ENCODE measurements at regions not wholly inside any gene's neighbourhood (a gene's known extent, or its start where the extent isn't known, plus 50 kb on each side); places are given as distances from the start of the nearest gene placed in this dataset.

- intact Hi-C loops (cut with DNase I; ENCODE audit: low total_unique reads) = no loop called here
- 15 to 20% methylated on average over 1 of the region's 1 CpG for WGBS, 2 donors
- TF ChIP-seq POLR2A (IDR thresholded peaks at IDR 0.05) (no peak), CTCF (IDR thresholded peaks at IDR 0.05) (no peak)
- no peak overlapping the region for H3K4me3 ChIP-seq (ENCODE audit: low read depth, poor library complexity, severe bottlenecking)
- DNase-seq (ENCODE audit: low spot score in 2 of 2) = no peak
Measured at GRCh38 chr5:86974955-86975354, 292.7 kb upstream of the RASA1 start.

GRCh38 chr5:86977190-86977589 is 290.5 kb upstream of the RASA1 start:
- H3K4me3 ChIP-seq (ENCODE audit: low read depth, poor library complexity, severe bottlenecking) = no peak overlapping the region
- TF ChIP-seq CTCF (IDR thresholded peaks at IDR 0.05) = no peak
- TF ChIP-seq POLR2A (IDR thresholded peaks at IDR 0.05) = no peak
- DNase-seq (ENCODE audit: low spot score in 2 of 2) = peak in 1 of 2 donors; percentile 19
- 30% methylated on average over 3 of the region's 3 CpGs for WGBS, 2 donors
- intact Hi-C loops (cut with DNase I; ENCODE audit: low total_unique reads) = no loop called here

GRCh38 chr5:86977808-86978207 is 289.9 kb upstream of the RASA1 start:
- no peak overlapping the region for H3K4me3 ChIP-seq (ENCODE audit: low read depth, poor library complexity, severe bottlenecking)
- WGBS, 2 donors = 87 to 91% methylated on average over 5 of the region's 5 CpGs
- no peak for DNase-seq (ENCODE audit: low spot score in 2 of 2)
- intact Hi-C loops (cut with DNase I; ENCODE audit: low total_unique reads) = no loop called here
- no peak for TF ChIP-seq CTCF (IDR thresholded peaks at IDR 0.05)
- TF ChIP-seq POLR2A (IDR thresholded peaks at IDR 0.05) = no peak

- 61 to 68% methylated on average over 8 of the region's 8 CpGs for WGBS, 2 donors
- TF ChIP-seq POLR2A (IDR thresholded peaks at IDR 0.05) = no peak
- TF ChIP-seq CTCF (IDR thresholded peaks at IDR 0.05) = no peak
- no peak for DNase-seq (ENCODE audit: low spot score in 2 of 2)
Measured at GRCh38 chr5:86979811-86980411, 287.8 kb upstream of the RASA1 start.

GRCh38 chr5:86981898-86982297 is 285.8 kb upstream of the RASA1 start:
- no peak for DNase-seq (ENCODE audit: low spot score in 2 of 2)
- H3K4me3 ChIP-seq (ENCODE audit: low read depth, poor library complexity, severe bottlenecking) = no peak overlapping the region
- intact Hi-C loops (cut with DNase I; ENCODE audit: low total_unique reads) = no loop called here
- no peak for TF ChIP-seq POLR2A (IDR thresholded peaks at IDR 0.05)
- TF ChIP-seq CTCF (IDR thresholded peaks at IDR 0.05) = no peak

More at GRCh38 chr5:86979811-86980411, 287.8 kb upstream of the RASA1 start:
- intact Hi-C loops (cut with DNase I; ENCODE audit: low total_unique reads) = no loop called here
- H3K4me3 ChIP-seq (ENCODE audit: low read depth, poor library complexity, severe bottlenecking) = no peak overlapping the region

GRCh38 chr5:86983208-86983607 is 284.5 kb upstream of the RASA1 start:
- DNase-seq (ENCODE audit: low spot score in 2 of 2) = no peak
- no peak for TF ChIP-seq POLR2A (IDR thresholded peaks at IDR 0.05)
- no peak for TF ChIP-seq CTCF (IDR thresholded peaks at IDR 0.05)
- intact Hi-C loops (cut with DNase I; ENCODE audit: low total_unique reads) = no loop called here
- WGBS, 2 donors = 71 to 81% methylated on average over 1 of the region's 1 CpG
- no peak overlapping the region for H3K4me3 ChIP-seq (ENCODE audit: low read depth, poor library complexity, severe bottlenecking)

Data from lower leg skin (tissue), 4 donors.